HG02642 (cell line): ENCODE measurements at regions not wholly inside any gene's neighbourhood (a gene's known extent, or its start where the extent isn't known, plus 50 kb on each side); places are given as distances from the start of the nearest gene placed in this dataset.

ENCODE experiments used
- ATAC-seq: cut with Tn5 transposase; IDR thresholded peaks from one replicate; pipeline ENCODE4 v1.9.1; 2021; ENCODE audit warnings: mild to moderate bottlenecking; ENCODE audit not compliant: unreplicated experiment, poor library complexity

GRCh38 chr1:98336472-98337083, 324.9 kb upstream of the SNX7 start:
- ATAC-seq, result no peak

GRCh38 chr1:98333936-98334335, 327.6 kb upstream of the SNX7 start:
- ATAC-seq, result no peak

- ATAC-seq, result no peak
These were observed 328.1 kb upstream of the SNX7 start for GRCh38 chr1:98333406-98333805.

GRCh38 chr1:98331718-98332311, 329.7 kb upstream of the SNX7 start:
- no peak for ATAC-seq

- no peak for ATAC-seq
These were observed 330.3 kb upstream of the SNX7 start for GRCh38 chr1:98331243-98331642.

GRCh38 chr1:98330224-98330623, 331.3 kb upstream of the SNX7 start:
- no peak for ATAC-seq

GRCh38 chr1:98328855-98329254, 332.7 kb upstream of the SNX7 start:
- ATAC-seq, result no peak

- ATAC-seq, result no peak
These were observed 334.2 kb upstream of the SNX7 start for GRCh38 chr1:98327220-98327861.

GRCh38 chr1:98325646-98326440, 335.7 kb upstream of the SNX7 start:
- no peak for ATAC-seq

GRCh38 chr1:98323906-98324358, 337.6 kb upstream of the SNX7 start:
- no peak for ATAC-seq

- no peak for ATAC-seq
These were observed 338.1 kb upstream of the SNX7 start for GRCh38 chr1:98323388-98323787.

GRCh38 chr1:98322966-98323365, 338.6 kb upstream of the SNX7 start:
- no peak for ATAC-seq

- ATAC-seq, result no peak
These were observed 339.4 kb upstream of the SNX7 start for GRCh38 chr1:98322086-98322485.

GRCh38 chr1:98321191-98321590, 340.3 kb upstream of the SNX7 start:
- no peak for ATAC-seq

- ATAC-seq, result no peak
These were observed 345.1 kb upstream of the SNX7 start for GRCh38 chr1:98316286-98316905.

- no peak for ATAC-seq
These were observed 346.2 kb upstream of the SNX7 start for GRCh38 chr1:98315309-98315708.

GRCh38 chr1:98314601-98315000, 346.9 kb upstream of the SNX7 start:
- ATAC-seq, result no peak

GRCh38 chr1:98306517-98307089, 354.9 kb upstream of the SNX7 start:
- no peak for ATAC-seq

GRCh38 chr1:98305362-98305761, 356.2 kb upstream of the SNX7 start:
- no peak for ATAC-seq

- no peak for ATAC-seq
These were observed 356.6 kb upstream of the SNX7 start for GRCh38 chr1:98304888-98305287.
